B cell (primary cell): ENCODE measurements at regions not wholly inside any gene's neighbourhood (a gene's known extent, or its start where the extent isn't known, plus 50 kb on each side); places are given as distances from the start of the nearest gene placed in this dataset.

Experiments used
- ATAC-seq: fragments of 200-7000 bp; cut with Tn5 transposase; one replicate; pipeline ENCODE4 v1.10.0; 2021; ENCODE audit warnings: low read depth, mild to moderate bottlenecking, moderate number of reproducible peaks, moderate library complexity
- CTCF ChIA-PET: fragments of 350-600 bp; sonication (Branson Sonifier 250); formaldehyde crosslinking; loops from one replicate; lab custom pipeline; 2021; ENCODE audit warnings: antibody characterized with exemption, inconsistent platforms; lab: Charles Lee
- POLR2A ChIA-PET: fragments of 350-600 bp; sonication (Branson Sonifier 250); formaldehyde crosslinking; loops from one replicate; lab custom pipeline; 2021; ENCODE audit warnings: antibody characterized with exemption; lab: Charles Lee
- DNase-seq: peaks from one replicate; pipeline ENCODE4 v3.0.0; 2013
- H2AFZ ChIP-seq: 2 replicates; pipeline ENCODE4 v1.6.1; 2012; ENCODE audit warnings: mild to moderate bottlenecking, low read depth, low read length; ENCODE audit not compliant: insufficient read depth, poor library complexity, severe bottlenecking
- H3K27ac ChIP-seq, 2 donors: 1 replicate in 1 of 2; 2 replicates in 1 of 2; pipeline ENCODE4 v1.5.1; 2012 to 2013; ENCODE audit warnings: low read length in 2 of 2, mild to moderate bottlenecking in 2 of 2, moderate library complexity in 1 of 2
- H3K27me3 ChIP-seq, 4 experiments: fragments of 200-600 bp in 1 of 4; sonication (generic) in 1 of 4; replicated peaks in 1 of 4; 1 replicate in 2 of 4; 2 replicates in 2 of 4; pipeline versions ENCODE4 v1.6.1 to v1.7.0; 2013 to 2016; ENCODE audit warnings: low read length in 3 of 4, mild to moderate bottlenecking in 2 of 4, mixed read lengths in 1 of 4, moderate library complexity in 1 of 4; ENCODE audit not compliant: insufficient read depth in 4 of 4, control insufficient read depth in 3 of 4; ENCODE audit errors: control extremely low read depth in 1 of 4
- H3K36me3 ChIP-seq, 2 experiments: replicated peaks in 1 of 2; 1 replicate in 1 of 2; 2 replicates in 1 of 2; pipeline versions ENCODE4 v1.6.1 to v1.7.1; 2013; ENCODE audit warnings: low read length in 1 of 2; ENCODE audit not compliant: insufficient read depth in 2 of 2, control insufficient read depth in 1 of 2; ENCODE audit errors: control extremely low read depth in 1 of 2, extremely low read depth in 1 of 2
- H3K4me1 ChIP-seq, 2 donors: fragments of 200-600 bp in 1 of 2; sonication (generic) in 1 of 2; 1 replicate in 1 of 2; 2 replicates in 1 of 2; pipeline versions ENCODE4 v1.5.1 to v1.6.1; 2013 to 2017; ENCODE audit warnings: low read length in 2 of 2; ENCODE audit not compliant: control insufficient read depth in 2 of 2, insufficient read depth in 2 of 2
- H3K4me2 ChIP-seq: replicated peaks from 2 replicates; pipeline ENCODE3; 2012; ENCODE audit warnings: mild to moderate bottlenecking, low read depth, low read length; ENCODE audit not compliant: poor library complexity, severe bottlenecking
- H3K4me3 ChIP-seq, 5 experiments: fragments of 200-600 bp in 1 of 5; sonication (generic) in 1 of 5; 1 replicate in 3 of 5; 2 replicates in 2 of 5; pipeline versions ENCODE4 v1.5.1 to v1.7.0; 2011 to 2016; ENCODE audit warnings: low read length in 4 of 5, mild to moderate bottlenecking in 4 of 5, low read depth in 2 of 5, control low read depth in 1 of 5, moderate library complexity in 1 of 5; ENCODE audit not compliant: insufficient read depth in 1 of 5; ENCODE audit errors: control extremely low read depth in 1 of 5, extremely low read depth in 1 of 5
- H3K79me2 ChIP-seq: fragments of 200-600 bp; sonication (generic); one replicate; pipeline ENCODE4 v1.6.0; 2016; ENCODE audit warnings: low read length; ENCODE audit not compliant: control insufficient read depth, insufficient read depth
- H3K9ac ChIP-seq: fragments of 200-600 bp; sonication (generic); 2 replicates; pipeline ENCODE4 v1.6.1; 2017; ENCODE audit warnings: mild to moderate bottlenecking, low read length, moderate library complexity
- H3K9me3 ChIP-seq, 3 donors: one replicate each; pipeline versions ENCODE4 v1.6.1 to v1.7.1; 2013; ENCODE audit warnings: low read length in 2 of 3; ENCODE audit not compliant: control insufficient read depth in 2 of 3, insufficient read depth in 1 of 3; ENCODE audit errors: control extremely low read depth in 1 of 3
- H4K20me1 ChIP-seq: 2 replicates; pipeline ENCODE4 v1.6.0; 2012; ENCODE audit warnings: mild to moderate bottlenecking, low read length; ENCODE audit not compliant: insufficient read depth, control insufficient read depth, poor library complexity, severe bottlenecking
- H3K27ac Mint-ChIP-seq: one replicate; pipeline ENCODE4 v1.8.0; 2021; ENCODE audit warnings: mixed read lengths
- H3K27me3 Mint-ChIP-seq: one replicate; pipeline ENCODE4 v1.8.0; 2021; ENCODE audit warnings: mixed read lengths
- H3K4me1 Mint-ChIP-seq: one replicate; pipeline ENCODE4 v1.8.0; 2021; ENCODE audit warnings: mixed read lengths
- H3K4me3 Mint-ChIP-seq: one replicate; pipeline ENCODE4 v1.8.0; 2021; ENCODE audit warnings: mixed read lengths
- H3K9me3 Mint-ChIP-seq: one replicate; pipeline ENCODE4 v1.8.0; 2022; ENCODE audit warnings: mixed read lengths; ENCODE audit not compliant: insufficient read depth
- CTCF ChIP-seq: fragments of 200-600 bp; IDR thresholded peaks from one replicate; pipeline ENCODE4 v1.8.0; 2022; ENCODE audit warnings: antibody characterized with exemption, mild to moderate bottlenecking
- EZH2 ChIP-seq: IDR thresholded peaks from 2 replicates; pipeline ENCODE4 v1.6.1; 2012; ENCODE audit warnings: borderline replicate concordance, low read depth, mild to moderate bottlenecking, moderate library complexity, low read length; ENCODE audit not compliant: insufficient read depth, poor library complexity, severe bottlenecking
- WGBS: methylation state at CpG from one replicate; pipeline ENCODE4 v1.1.5; 2013; ENCODE audit warnings: missing lambda C conversion rate; ENCODE audit not compliant: insufficient coverage; 5-methylcytosine and 5-hydroxymethylcytosine counted together
- intact Hi-C: fragments of 100-400 bp; cut with micrococcal nuclease; formaldehyde crosslinking; loops from one replicate; pipeline ENCODE4 v1.10.0; 2022

GRCh38 chr13:90020536-90021070, 1326.9 kb upstream of the MIR17HG start:
- intact Hi-C loops: no loop called here
- no peak overlapping the region for H2AFZ ChIP-seq
- POLR2A ChIA-PET: no interaction called here
- no peak overlapping the region for H3K4me2 ChIP-seq
- H3K79me2 ChIP-seq: no peaks in the 10 kb centered on the region
- no peaks in the 10 kb centered on the region for H3K36me3 ChIP-seq
- no peak overlapping the region for H3K4me3 Mint-ChIP-seq
- H3K9me3 ChIP-seq: no peaks in the 10 kb centered on the region
- 60% methylated on average over 1 of the region's 3 CpGs for WGBS
- H3K27ac ChIP-seq: no peak overlapping the region
- no peak overlapping the region for H3K4me3 ChIP-seq
- H3K4me1 Mint-ChIP-seq: no peaks in the 10 kb centered on the region
- CTCF ChIA-PET: no interaction called here
- H3K9ac ChIP-seq: no peak overlapping the region
- DNase-seq: no peak
- TF ChIP-seq CTCF (no peak), EZH2 (no peak)
- H3K4me1 ChIP-seq: no peaks in the 10 kb centered on the region
- peaks cover 2% of the 10 kb centered on the region for H3K9me3 Mint-ChIP-seq
- no peaks in the 10 kb centered on the region for H4K20me1 ChIP-seq
- ATAC-seq: no peak
- H3K27me3 ChIP-seq: no peaks in the 10 kb centered on the region
- H3K27me3 Mint-ChIP-seq: no peaks in the 10 kb centered on the region
- no peak overlapping the region for H3K27ac Mint-ChIP-seq

- no peak overlapping the region for H3K27ac ChIP-seq
- no peaks in the 10 kb centered on the region for H3K36me3 ChIP-seq
- no peaks in the 10 kb centered on the region for H3K4me1 Mint-ChIP-seq
- H3K27ac Mint-ChIP-seq: no peak overlapping the region
- no peak overlapping the region for H2AFZ ChIP-seq
- no peaks in the 10 kb centered on the region for H3K27me3 Mint-ChIP-seq
- CTCF ChIA-PET: no interaction called here
- H3K27me3 ChIP-seq: no peaks in the 10 kb centered on the region
- peaks cover 0 to 10% (median 0%) of the 10 kb centered on the region in 3 donors for H3K9me3 ChIP-seq
- no peak for TF ChIP-seq CTCF
- no peak for TF ChIP-seq EZH2
- no peak overlapping the region for H3K4me2 ChIP-seq
- no peaks in the 10 kb centered on the region for H3K4me1 ChIP-seq
- peaks cover 2% of the 10 kb centered on the region for H3K9me3 Mint-ChIP-seq
- H3K4me3 Mint-ChIP-seq: no peak overlapping the region
- POLR2A ChIA-PET: no interaction called here
- intact Hi-C loops: no loop called here
- H3K79me2 ChIP-seq: no peaks in the 10 kb centered on the region
- no peak for DNase-seq
- H3K9ac ChIP-seq: no peak overlapping the region
- no peaks in the 10 kb centered on the region for H4K20me1 ChIP-seq
- ATAC-seq: no peak
- no peak overlapping the region for H3K4me3 ChIP-seq
Measured at GRCh38 chr13:90027409-90027808, 1320.1 kb upstream of the MIR17HG start.
